ENCODE measurements at regions not wholly inside any gene's neighbourhood (a gene's known extent, or its start where the extent isn't known, plus 50 kb on each side); places are given as distances from the start of the nearest gene placed in this dataset.
"Not testable (repeated sequence)": the region's sequence is repeated elsewhere in the genome, so short reads cannot be mapped to it uniquely, and the experiment has no call there.

DNA sequence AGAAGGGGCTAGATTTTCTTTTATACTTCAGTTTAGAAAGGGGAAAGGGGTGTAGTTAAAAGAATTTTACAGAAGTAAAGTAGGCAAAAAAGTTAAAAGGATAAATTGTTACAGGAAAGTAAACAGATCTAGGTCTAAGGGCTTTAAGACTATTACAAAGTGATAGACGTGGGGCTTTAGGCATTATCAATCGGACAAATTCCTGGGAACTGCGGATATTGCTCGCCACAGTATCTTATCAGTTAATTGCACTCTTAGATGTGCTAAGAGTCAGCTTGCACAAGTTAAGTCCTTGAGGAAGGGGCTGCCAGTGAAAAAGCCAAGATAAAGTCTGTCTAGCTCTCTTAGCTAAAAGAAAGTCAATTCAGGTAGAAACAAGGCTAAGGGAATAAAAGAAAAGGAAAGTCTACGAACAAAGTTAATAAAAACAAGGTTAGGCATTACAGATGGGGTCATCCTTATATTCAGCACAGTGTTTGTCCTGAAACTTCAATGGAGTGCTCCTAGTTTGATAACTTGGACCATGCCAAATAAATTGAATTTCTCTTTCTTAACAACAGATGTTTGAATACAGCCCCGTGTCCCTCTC is 125.4 kb downstream of the ART5 start:
- not testable (repeated sequence) for FAIRE-seq; DNase-seq (ENCODE audit: insufficient read length, low spot score)

DNA sequence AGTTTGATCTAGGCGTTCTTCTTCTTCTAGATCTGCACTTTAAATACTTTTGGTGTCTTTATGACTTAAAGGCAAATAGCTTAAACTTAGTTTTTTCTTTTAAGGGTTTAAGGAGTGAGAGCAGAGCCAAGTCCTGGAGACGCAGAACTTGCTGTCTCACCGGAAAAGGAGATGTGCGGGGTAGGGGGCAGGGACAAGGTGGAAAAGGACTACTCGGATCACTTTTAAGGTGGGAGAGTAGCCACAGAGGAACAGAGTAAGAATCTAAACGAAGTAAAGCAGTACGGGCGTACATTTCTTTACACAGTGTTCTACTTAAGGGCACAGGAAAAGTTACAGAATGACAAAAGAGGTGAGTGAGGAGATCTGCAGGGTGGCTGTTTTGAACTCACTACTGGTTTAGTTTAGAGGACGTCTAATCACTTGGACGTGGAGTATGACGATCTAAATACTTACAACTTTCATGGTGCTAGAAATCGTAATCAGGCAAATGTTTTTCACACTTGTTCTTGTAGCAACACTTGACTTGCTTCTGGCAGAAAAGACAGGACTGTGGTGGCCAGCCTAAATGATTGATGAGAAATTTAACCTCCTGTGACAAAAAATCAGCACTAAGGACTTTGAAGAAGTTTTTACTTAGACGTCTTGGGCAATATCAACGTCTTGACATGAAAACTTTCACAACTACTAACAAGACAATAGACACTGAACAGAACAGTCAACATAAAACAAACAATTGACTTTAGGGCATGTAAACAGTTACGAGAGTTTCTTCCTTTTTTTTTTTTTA is 127.0 kb downstream of the ART5 start:
- not testable (repeated sequence) for FAIRE-seq; DNase-seq (ENCODE audit: insufficient read length, low spot score)

DNA sequence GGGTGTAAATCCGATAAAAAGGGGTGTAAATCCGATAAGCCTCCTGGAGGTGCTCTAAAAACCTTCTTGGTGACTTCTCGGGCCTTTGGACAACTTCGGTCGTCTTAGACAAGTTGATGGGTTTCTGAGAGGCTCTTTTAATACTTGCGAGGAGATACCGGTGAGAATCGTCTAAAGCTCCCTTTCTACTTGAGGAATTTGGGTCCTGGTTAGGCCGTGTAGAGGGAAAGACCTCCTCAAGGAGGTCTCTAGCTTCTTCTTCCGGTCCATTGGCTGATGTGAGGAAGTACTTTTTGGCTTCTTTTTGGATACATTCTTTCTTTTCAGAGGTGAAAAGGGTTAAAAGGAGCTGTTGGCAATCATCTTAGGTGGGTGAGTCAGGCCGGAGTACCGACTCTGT is 128.5 kb downstream of the ART5 start:
- not testable (repeated sequence) for FAIRE-seq; DNase-seq (ENCODE audit: insufficient read length, low spot score)

DNA sequence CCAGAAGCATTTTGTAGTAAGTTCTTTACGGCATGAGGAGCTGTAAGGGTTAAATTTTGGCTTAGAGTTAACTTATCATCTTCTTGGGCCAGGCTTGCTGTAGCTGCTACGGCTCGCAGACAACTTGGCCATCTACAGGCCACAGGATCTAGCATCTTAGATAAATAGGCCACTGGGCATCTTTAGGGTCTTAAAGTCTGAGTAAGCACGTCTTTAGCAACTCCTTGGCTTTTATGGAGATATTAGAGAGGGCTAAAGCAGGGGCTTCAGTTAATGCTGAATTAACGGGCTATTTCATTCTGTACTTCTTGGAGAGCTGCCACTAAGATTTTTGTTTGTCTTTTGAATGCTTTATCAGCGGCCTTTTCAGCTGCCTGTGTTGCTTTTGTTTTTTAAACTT is 129.0 kb downstream of the ART5 start:
- DNase-seq (ENCODE audit: insufficient read length, low spot score); FAIRE-seq: not testable (repeated sequence)

DNA sequence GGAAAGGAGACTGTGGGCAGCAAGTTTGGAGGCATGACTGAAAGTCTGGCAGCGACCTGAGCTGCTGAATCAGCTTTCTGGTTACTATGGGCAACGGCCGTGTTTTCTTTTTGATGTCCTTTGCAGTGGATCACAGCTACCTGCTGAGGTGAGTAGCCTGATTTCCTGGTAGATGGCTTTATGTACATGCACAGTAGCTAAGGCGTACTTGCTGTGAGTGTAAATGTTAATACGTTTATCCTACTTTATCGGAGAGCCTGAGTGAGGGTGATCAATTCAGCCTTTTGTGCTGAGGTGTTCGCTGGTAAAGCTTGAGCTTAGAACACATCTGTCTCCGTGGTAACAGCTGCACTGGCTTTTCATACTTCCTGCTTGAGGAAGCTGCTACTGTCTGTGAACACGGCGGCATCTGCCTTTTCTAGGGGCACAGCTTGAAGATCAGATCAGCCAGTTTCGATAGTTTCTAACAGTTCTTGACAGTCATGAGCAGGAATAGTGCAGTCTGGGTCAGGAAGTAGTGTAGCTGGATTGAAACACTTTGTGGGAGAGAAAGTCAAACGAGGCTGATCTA is 129.6 kb downstream of the ART5 start:
- FAIRE-seq; DNase-seq (ENCODE audit: insufficient read length, low spot score): not testable (repeated sequence)

DNA sequence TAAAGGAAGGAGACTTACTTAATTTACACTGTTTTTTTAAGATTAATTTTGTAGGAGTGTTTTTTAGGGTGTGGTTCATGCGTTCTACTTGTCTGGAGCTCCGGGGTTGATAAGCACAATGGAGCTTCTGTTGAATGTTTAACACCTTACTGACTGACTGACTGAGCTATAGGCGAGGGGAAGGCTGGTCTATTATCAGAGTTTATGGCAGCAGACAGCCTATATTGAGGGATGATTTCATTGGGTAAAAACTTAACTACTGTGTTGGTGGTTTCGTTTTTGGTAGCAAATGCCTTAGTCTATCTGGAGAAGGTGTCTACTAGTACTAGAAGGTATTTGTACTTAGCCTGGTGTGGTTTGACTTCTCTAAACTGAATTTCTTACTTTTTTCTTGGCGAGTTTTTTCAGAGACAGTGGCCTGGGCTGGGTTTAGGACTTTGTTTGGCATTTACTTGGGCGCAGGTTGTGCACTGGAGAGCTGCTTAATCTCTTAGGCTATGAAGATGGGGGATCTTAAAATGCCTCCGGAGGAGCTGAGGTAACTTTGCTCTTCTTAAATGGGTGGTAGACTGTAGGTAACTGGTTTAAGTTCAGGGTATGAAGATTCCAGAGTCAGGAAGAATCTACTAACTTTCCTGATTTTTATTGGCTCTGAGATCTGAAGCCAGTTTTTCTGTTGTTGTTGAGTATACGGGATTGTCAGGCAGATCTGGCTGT is 130.2 kb downstream of the ART5 start:
- FAIRE-seq = not testable (repeated sequence)

DNA sequence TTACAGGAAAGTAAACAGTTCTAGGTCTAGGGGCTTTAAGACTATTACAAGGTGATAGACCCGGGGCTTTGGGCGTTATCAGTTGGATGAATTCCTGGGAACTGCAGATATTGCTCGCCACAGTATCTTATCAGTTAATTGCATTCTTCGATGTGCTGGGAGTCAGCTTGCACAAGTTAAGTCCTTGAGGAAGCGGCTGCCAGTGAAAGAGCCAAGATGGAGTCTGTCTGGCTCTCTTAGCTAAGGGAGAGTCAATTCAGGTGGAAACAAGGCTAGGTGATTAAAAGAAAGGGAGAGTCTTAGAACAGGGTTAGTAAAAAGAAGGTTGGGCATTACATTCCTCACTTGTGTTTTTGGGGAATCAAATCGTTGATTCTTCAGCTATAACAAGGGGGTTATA is 130.6 kb upstream of the ZNF195 start:
- not testable (repeated sequence) for FAIRE-seq; DNase-seq (ENCODE audit: insufficient read length, low spot score)

More for the DNA sequence above, 130.2 kb downstream of the ART5 start:
- DNase-seq (ENCODE audit: insufficient read length, low spot score) = not testable (repeated sequence)

DNA sequence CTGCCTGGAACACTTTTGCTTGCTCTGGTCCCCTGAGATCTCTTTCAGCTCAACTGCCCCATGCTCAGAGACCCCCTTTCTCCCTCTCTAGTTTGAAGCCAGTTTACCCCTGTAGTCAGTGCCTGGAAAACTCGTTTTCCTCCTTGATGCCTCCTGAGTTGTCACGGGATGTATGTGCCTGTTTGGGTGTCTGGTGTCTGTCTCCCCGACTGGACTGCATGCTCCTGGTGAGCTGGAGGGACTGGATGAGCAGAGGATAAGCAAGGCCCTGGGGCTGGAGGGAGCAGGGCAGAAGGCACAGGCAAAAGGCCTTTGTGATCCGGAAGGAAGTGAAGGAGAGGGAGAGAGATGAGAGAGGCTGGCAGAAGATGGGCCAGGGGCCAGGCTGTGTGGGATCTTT is 120.3 kb upstream of the ZNF195 start:
- not testable (repeated sequence) for FAIRE-seq; DNase-seq (ENCODE audit: insufficient read length, low spot score)

DNA sequence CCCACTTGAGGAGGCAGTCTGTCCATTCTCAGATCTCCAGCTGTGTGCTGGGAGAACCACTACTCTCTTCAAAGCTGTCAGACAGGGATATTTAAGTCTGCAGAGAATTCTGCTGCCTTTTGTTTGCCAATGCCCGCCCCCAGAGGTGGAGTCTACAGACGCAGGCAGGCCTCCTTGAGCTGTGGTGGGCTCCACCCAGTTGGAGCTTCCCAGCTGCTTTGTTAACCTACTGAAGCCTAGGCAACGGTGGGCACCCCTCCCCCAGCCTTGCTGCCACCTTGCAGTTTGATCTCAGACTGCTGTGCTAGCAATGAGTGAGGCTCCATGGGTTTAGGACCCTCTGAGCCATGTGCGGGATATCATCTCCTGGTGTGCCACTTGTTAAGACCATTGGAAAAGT is 119.4 kb upstream of the ZNF195 start:
- FAIRE-seq; DNase-seq (ENCODE audit: insufficient read length, low spot score): not testable (repeated sequence)

DNA sequence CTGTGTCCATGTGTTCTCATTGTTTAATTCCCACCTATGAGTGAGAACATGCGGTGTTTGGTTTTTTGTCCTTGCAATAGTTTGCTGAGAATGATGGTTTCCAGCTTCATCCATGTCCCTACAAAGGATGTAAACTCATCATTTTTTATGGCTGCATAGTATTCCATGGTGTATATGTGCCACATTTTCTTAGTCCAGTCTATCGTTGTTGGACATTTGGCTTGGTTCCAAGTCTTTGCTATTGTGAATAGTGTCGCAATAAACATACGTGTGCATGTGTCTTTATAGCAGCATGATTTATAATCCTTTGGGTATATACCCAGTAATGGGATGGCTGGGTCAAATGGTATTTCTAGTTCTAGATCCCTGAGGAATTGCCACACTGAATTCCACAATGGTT is 114.2 kb upstream of the ZNF195 start:
- not testable (repeated sequence) for DNase-seq (ENCODE audit: insufficient read length, low spot score); FAIRE-seq

DNA sequence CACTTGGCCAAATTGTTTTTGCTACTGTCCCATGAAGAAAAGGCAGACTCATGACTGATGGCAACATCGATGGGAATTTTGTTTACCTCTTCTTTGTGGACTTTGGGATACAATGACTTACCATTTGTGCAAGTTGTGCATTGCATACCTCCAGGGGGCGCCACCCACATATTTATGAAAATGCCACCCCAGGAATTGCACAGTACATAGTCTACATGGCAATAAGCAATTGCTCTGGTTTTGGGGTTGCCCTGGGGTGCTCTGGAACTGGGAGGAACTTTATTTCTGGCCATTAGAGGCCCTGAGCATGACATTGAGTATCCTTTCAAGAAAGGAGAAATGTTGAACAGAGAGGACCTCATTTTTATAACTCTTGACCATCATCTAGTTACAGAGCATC is 109.1 kb upstream of the ZNF195 start:
- FAIRE-seq = not testable (repeated sequence)

DNA sequence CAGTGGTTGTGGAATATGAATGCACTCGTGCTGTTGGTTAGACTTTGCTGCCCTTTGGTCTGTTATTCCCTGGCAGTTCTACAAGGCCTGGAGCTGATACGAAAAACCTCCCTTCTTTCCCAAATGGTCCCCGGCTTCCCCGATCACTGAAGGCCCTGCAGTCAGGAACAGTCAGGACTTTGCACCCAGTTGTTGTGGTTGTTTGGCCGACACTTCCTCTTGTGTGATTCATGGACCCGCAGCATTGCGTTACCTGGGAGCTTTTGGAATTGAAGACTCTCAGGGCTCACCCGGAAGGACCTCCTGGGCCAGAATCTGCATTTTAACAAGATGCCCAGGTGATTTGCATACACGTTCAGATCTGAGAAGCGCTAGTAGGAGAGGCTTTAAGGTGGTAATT is 106.8 kb upstream of the ZNF195 start:
- DNase-seq (ENCODE audit: insufficient read length, low spot score); FAIRE-seq: not testable (repeated sequence)

More for the DNA sequence above, 109.1 kb upstream of the ZNF195 start:
- DNase-seq (ENCODE audit: insufficient read length, low spot score) = not testable (repeated sequence)

DNA sequence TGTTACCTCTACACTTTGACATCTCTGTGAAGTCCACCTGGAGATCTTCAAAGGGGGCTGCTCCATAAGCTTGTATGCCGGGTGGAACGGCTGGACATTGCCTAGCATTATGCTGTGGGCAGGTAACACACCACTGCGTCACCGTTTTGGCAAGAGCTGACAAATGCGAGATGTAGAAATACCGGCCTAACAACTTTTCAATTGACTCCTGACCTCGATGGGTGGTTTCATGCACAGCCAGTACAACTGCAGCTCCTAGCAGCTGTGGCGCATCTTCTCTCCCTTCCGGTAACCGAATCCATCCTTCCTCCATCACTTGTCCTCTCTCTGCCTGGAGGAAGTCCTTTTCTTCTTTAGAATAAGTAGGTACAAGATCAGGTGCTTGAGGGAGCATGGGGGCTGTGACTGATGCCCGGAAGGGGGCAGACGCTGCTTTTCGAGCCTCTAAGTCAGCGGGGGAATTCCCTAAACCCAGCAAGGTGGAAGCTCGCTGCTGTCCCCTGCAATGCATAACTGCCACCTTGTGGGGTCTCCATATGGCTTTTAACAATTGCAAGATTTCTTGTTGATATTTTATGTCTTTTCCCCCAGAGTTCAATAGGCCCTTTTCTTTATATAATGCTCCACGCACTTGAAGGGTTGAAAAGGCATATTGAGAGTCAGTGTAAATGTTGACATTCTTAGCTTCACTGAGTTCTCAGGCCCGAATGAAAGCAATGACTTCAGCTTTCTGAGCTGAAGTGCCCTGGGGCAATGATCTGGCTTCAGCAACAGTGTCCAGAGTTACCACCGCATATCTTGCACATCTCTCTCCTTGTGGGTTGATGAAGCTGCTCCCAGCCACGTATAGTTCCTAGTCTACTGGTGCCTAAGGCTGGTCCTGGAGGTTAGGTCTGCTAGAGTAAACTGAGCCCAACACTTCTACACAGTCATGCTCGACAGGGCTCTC is 98.3 kb upstream of the ZNF195 start:
- DNase-seq (ENCODE audit: insufficient read length, low spot score) = not testable (repeated sequence)

DNA sequence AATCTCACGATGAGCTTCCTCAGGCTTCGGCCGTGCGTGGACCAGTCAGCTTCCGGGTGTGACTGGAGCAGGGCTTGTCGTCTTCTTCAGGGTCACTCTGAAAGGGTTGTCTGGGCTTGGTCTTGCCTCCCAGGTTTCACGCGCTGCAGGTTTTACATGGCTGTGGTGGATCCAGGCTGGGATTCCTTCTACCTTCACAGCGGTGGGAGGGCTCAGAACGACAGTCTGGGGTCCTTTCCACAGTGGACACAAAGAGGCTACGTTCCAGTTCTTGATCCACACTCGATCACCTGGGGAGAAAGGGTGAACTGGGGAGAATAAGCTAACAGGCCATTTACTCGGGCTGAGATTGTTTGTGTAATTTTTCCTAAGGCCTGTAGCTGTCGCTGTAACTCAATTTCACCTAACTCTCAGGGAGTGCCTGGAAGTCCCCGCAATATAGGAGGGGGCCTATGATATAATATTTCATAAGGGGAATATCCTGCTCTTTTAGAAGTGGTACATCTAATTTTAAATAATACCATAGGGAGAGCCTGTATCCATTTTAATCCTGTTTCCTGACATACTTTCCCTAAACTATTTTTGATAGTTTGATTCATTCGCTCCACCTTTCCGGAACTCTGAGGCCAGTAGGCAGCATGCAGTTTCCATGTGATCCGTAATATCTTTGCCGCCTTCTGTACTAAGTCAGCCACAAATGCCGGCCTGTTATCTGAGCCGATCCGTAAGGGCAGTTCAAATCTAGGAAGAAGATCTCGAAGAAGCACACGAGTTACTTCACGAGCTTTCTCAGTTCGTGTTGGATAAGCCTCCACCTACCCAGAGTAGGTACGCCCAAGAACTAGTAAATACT is 97.4 kb upstream of the ZNF195 start:
- FAIRE-seq; DNase-seq (ENCODE audit: insufficient read length, low spot score): not testable (repeated sequence)

More for the DNA sequence above, 98.3 kb upstream of the ZNF195 start:
- FAIRE-seq = not testable (repeated sequence)

DNA sequence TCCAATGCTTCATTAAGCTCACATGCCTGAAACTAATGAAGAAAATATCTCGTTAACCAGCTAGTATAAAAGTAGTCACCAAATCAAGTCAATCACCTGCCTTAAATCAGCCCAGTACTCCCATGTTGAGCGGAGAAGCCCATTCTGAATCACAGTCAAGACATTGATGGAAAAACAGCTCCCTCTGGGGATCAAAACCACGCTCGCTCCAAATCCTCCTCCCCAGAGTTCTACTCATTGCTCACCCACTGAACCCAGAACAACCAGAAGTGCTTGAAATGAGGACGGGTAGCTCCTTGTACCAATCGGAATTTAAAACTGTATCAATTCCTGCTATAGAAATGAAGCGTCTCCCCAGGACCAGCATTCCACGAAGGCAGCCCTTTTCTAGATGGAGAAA is 90.0 kb upstream of the ZNF195 start:
- DNase-seq (ENCODE audit: insufficient read length, low spot score); FAIRE-seq: not testable (repeated sequence)

DNA sequence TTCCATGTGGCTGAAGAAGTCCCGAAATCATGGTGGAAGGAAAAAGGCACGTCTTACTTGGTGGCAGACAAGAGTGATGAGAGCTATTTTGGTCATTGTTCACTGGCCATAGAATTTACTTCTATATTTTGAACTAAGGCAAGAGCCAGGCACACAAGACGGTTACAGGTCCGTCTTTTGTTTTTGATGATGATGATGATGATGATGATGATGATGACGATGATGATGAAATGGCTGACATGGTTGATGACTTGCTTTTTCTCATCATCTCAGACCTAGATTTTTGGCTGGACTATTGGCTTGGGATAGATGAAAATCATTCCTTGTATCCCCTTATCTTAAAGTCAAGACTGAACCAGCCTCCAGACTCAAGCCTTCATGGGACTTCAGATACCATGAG is 88.7 kb upstream of the ZNF195 start:
- DNase-seq (ENCODE audit: insufficient read length, low spot score); FAIRE-seq: not testable (repeated sequence)

DNA sequence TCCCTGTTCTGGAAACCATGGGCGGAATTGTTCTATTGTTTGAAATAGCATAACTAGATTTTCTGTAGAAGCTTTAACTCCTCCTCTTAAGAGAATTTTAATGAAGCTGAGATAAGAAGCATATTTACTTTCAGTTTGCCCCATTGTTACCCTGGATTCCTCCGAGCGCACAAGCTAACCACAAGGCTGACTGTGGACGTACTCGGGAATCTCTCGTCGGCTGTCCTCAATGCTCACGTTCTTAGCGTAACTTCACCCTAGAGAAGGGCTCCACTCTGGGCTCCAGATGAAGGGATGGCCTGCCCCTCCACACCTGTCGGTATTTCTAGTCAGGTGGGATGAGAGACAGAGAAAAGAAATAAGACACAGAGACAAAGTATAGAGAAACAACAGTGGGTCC is 76.7 kb upstream of the ZNF195 start:
- FAIRE-seq; DNase-seq (ENCODE audit: insufficient read length, low spot score): not testable (repeated sequence)

DNA sequence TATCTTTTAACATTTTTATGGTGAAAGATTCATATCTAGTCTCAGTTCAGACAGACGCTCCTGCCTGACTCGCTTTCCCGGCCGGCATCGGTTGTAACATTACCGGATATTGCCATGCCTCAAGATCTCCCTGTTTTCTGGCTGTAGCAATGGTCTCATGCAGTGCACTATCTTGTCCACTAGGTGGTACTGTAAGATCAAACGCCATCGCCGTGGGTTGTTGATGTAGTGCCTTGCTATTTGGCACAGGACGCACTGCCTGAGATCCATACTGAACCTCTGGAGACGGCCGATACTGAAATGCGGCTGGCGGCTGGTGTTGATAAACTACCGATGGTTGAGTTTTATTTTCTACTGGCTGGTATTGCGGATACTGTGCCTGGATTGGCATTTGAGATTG is 75.9 kb upstream of the ZNF195 start:
- not testable (repeated sequence) for DNase-seq (ENCODE audit: insufficient read length, low spot score); FAIRE-seq
